Upper lobe of right lung (tissue), 1 donor: ENCODE measurements at regions not wholly inside any gene's neighbourhood (a gene's known extent, or its start where the extent isn't known, plus 50 kb on each side); places are given as distances from the start of the nearest gene placed in this dataset.

ENCODE experiments used
- ATAC-seq: fragments of 200-7000 bp; cut with Tn5 transposase; one replicate; pipeline ENCODE4 v1.9.1; 2020; ENCODE audit warnings: mild to moderate bottlenecking, moderate library complexity
- DNase-seq: peaks from one replicate; pipeline ENCODE4 v3.0.0-alpha.2; 2020
- H3K27ac ChIP-seq: fragments of 200-600 bp; one replicate; pipeline ENCODE4 v1.8.0; 2022
- H3K27me3 ChIP-seq: fragments of 200-600 bp; one replicate; pipeline ENCODE4 v1.8.0; 2022; ENCODE audit warnings: mild to moderate bottlenecking
- H3K36me3 ChIP-seq: fragments of 200-600 bp; one replicate; pipeline ENCODE4 v1.8.0; 2022
- H3K4me1 ChIP-seq: fragments of 200-600 bp; one replicate; pipeline ENCODE4 v1.8.0; 2022
- H3K4me3 ChIP-seq: fragments of 200-600 bp; one replicate; pipeline ENCODE4 v1.8.0; 2022; ENCODE audit warnings: mild to moderate bottlenecking
- H3K9me3 ChIP-seq: fragments of 200-600 bp; one replicate; pipeline ENCODE4 v1.8.0; 2022
- intact Hi-C: fragments of 100-400 bp; cut with DNase I; formaldehyde crosslinking; loops from one replicate; pipeline ENCODE4 v1.11.0; 2022
- TF ChIP-seq, protein P1 (sequence below): fragments of 200-600 bp; IDR thresholded peaks from one replicate; pipeline ENCODE4 v1.8.0; 2022; ENCODE audit warnings: antibody characterized with exemption
- donor health status: DM: no; HTN: yes; CAD: no; lungs with severe emphysema.

DNA sequence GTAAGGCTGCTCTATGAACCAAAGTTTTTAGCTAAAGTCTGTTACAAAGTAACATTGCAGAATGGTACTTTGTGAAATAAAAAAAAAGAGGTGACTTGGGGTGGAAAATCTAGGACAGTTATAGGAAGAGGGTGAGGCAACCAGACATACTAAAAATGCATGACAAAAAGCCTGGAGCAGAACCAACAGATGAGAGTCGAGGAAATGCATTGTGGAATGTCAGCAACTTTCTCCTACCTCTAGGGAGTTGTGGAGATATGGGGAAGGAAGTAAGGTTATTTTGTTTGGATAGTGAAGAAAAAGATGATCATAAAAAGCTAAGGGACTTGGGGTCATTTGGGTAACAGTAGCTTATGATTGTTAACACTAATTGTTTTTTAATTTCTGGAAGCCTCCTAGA lies 295.6 kb downstream of the S1PR1 start:
- DNase-seq (no peak), ATAC-seq (no peak)
- H3K4me3 ChIP-seq: no peak overlapping the region
- no peaks in the 10 kb centered on the region for H3K9me3 ChIP-seq
- H3K27me3 ChIP-seq: no peaks in the 10 kb centered on the region
- no peaks in the 10 kb centered on the region for H3K4me1 ChIP-seq
- TF ChIP-seq, protein P1, sequence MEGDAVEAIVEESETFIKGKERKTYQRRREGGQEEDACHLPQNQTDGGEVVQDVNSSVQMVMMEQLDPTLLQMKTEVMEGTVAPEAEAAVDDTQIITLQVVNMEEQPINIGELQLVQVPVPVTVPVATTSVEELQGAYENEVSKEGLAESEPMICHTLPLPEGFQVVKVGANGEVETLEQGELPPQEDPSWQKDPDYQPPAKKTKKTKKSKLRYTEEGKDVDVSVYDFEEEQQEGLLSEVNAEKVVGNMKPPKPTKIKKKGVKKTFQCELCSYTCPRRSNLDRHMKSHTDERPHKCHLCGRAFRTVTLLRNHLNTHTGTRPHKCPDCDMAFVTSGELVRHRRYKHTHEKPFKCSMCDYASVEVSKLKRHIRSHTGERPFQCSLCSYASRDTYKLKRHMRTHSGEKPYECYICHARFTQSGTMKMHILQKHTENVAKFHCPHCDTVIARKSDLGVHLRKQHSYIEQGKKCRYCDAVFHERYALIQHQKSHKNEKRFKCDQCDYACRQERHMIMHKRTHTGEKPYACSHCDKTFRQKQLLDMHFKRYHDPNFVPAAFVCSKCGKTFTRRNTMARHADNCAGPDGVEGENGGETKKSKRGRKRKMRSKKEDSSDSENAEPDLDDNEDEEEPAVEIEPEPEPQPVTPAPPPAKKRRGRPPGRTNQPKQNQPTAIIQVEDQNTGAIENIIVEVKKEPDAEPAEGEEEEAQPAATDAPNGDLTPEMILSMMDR: no peak
- no peak overlapping the region for H3K27ac ChIP-seq
- no peaks in the 10 kb centered on the region for H3K36me3 ChIP-seq
- intact Hi-C loops: no loop called here

DNA sequence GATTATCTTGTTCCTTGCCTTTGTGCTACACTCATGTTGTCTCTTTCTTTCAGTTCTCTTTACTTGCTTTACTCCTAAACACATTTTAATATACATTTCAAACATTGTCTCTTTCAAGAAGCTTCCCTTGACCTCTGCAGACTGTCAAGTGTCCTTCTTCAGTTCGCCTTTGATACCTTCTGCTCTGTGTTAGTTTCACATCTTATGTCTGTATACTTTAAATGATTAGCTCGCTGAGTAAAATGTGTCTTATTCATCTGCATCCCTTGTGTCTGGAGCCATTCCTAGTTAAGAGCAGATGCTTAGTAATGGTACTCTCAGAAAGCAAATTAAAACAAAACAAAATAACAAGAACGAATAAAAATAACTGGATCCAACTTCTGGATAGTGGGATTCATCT lies 303.3 kb downstream of the S1PR1 start:
- H3K4me3 ChIP-seq: no peak overlapping the region
- no peaks in the 10 kb centered on the region for H3K36me3 ChIP-seq
- no peak for ATAC-seq
- intact Hi-C loops: no loop called here
- DNase-seq: no peak
- no peaks in the 10 kb centered on the region for H3K9me3 ChIP-seq
- no peaks in the 10 kb centered on the region for H3K4me1 ChIP-seq
- TF ChIP-seq, protein P1: no peak
- no peaks in the 10 kb centered on the region for H3K27me3 ChIP-seq
- no peak overlapping the region for H3K27ac ChIP-seq

DNA sequence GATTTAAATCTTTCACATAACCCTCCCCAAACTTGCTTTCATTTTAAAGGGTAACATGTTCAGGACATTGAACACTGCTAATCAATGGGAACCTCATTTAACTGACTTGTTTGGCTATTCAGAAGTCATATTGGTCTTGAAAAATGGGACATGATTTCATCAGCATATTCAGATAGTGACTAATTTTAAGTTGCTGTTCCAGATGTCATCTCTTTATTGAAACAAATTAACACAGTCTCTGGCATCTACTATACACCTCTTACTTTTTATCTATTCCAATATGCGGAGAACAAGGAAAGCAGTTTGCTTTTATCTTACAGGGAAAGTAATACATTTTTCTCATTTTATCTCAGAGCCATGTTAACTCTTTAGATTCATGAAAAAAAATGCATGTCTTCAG lies 310.1 kb downstream of the S1PR1 start:
- Histone ChIP-seq H3K27ac (no peak overlapping the region), H3K4me1 (no peaks in the 10 kb centered on the region), H3K27me3 (no peaks in the 10 kb centered on the region), H3K4me3 (no peak overlapping the region), H3K9me3 (no peaks in the 10 kb centered on the region), H3K36me3 (no peaks in the 10 kb centered on the region)
- DNase-seq: no peak
- ATAC-seq: no peak
- intact Hi-C loops: no loop called here
- TF ChIP-seq, protein P1: no peak

DNA sequence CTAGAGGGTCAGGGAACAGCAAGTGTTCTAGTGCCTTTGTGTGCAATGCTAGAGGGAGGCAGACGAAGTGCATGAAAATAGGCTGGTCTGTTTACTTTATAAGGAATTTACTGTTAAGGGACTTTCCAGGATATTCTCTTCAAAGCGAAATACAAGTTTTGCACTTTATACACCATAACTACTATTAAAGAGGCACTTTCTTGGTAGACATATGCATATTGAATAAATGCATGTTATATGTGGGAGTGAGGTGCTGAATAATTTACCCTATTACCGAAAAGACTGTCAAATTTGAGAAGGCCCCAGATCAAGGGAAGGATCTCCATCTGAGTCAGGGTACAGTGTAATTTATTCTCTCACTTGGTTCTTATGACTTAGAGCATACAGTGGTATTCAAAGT lies 310.5 kb downstream of the S1PR1 start:
- Histone ChIP-seq H3K4me3 (no peak overlapping the region), H3K27me3 (no peaks in the 10 kb centered on the region), H3K4me1 (no peaks in the 10 kb centered on the region), H3K9me3 (no peaks in the 10 kb centered on the region), H3K27ac (no peak overlapping the region), H3K36me3 (no peaks in the 10 kb centered on the region)
- TF ChIP-seq, protein P1: no peak
- intact Hi-C loops: no loop called here
- DNase-seq (no peak), ATAC-seq (peak; percentile 19)

DNA sequence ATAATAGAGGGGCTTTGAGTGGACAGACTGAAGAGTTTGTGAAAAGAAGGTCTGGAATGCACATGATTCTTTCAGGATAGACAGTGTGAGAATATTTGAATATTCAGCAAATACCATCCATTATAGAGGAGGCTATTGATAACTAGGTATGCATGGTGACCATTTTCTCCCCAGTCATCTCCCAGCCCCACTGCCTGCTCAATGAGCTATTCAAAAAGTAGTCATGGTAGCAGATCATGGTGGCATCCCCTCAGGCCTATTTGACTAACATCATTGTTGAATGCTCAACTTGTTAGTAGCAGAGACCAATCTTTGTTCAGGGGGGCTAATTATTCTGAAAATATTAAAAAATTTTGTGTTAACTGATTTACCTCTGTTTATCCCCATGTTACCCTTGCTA lies 311.6 kb downstream of the S1PR1 start:
- ATAC-seq (no peak), DNase-seq (no peak)
- H3K4me3 ChIP-seq: no peak overlapping the region
- H3K9me3 ChIP-seq: no peaks in the 10 kb centered on the region
- H3K27me3 ChIP-seq: no peaks in the 10 kb centered on the region
- no peaks in the 10 kb centered on the region for H3K4me1 ChIP-seq
- no peaks in the 10 kb centered on the region for H3K36me3 ChIP-seq
- H3K27ac ChIP-seq: no peak overlapping the region
- intact Hi-C loops: no loop called here
- TF ChIP-seq, protein P1: no peak

DNA sequence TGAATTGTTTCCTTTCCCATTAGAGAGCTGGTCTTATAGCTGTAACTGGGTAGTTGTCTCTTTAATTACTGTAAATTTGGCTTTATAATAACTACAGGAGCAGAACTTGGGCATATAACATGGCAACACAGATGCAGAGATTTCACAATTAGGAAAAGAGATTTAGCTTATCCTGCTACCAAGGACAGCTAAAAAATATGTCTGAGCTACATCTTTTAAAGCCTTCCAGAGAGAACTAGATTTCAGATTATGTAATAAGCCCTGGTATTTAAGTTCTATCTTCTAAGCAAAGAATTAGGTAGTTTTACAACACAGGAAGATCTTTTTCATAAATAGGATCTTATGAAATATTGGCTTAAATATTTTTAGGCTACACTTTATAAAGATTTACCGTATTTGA lies 313.8 kb downstream of the S1PR1 start:
- ATAC-seq: no peak
- intact Hi-C loops: no loop called here
- TF ChIP-seq, protein P1: no peak

More for the DNA sequence above, 313.8 kb downstream of the S1PR1 start:
- Histone ChIP-seq H3K36me3 (no peaks in the 10 kb centered on the region), H3K4me1 (no peaks in the 10 kb centered on the region), H3K27ac (no peak overlapping the region), H3K4me3 (no peak overlapping the region), H3K9me3 (no peaks in the 10 kb centered on the region), H3K27me3 (no peaks in the 10 kb centered on the region)
- no peak for DNase-seq
